ENCODE measurements at regions not wholly inside any gene's neighbourhood (a gene's known extent, or its start where the extent isn't known, plus 50 kb on each side); places are given as distances from the start of the nearest gene placed in this dataset.

- no peak overlapping the region for H3K4me3 ChIP-seq
- H3K4me1 ChIP-seq, result peaks cover 44% of the 10 kb centered on the region
- H3K27ac ChIP-seq, result no peak overlapping the region
- no peaks in the 10 kb centered on the region for H3K9me3 ChIP-seq
- no peak overlapping the region for H3K4me2 ChIP-seq
- no peaks in the 10 kb centered on the region for H4K20me1 ChIP-seq
- no peak overlapping the region for H3K9ac ChIP-seq
- TF ChIP-seq Cebpa-rat (IDR thresholded peaks at IDR 0.05), result no peak
- no peaks in the 10 kb centered on the region for H3K36me3 ChIP-seq
- no peaks in the 10 kb centered on the region for H3K27me3 ChIP-seq
Observed at GRCh38 chr11:13224324-13224723, 53.3 kb upstream of the BMAL1 start.

GRCh38 chr11:13225038-13226001 is 52.3 kb upstream of the BMAL1 start:
- Histone ChIP-seq H3K27me3 (no peaks in the 10 kb centered on the region), H3K9ac (no peak overlapping the region), H4K20me1 (no peaks in the 10 kb centered on the region), H3K36me3 (no peaks in the 10 kb centered on the region), H3K9me3 (no peaks in the 10 kb centered on the region), H3K4me3 (no peak overlapping the region), H3K4me1 (peaks cover 54% of the 10 kb centered on the region), H3K4me2 (peak overlapping the region; percentile 1; the same call in 1 of the 2 replicates), H3K27ac (no peak overlapping the region; the same call in 1 of the 2 replicates)
- TF ChIP-seq Cebpa-rat (IDR thresholded peaks at IDR 0.05), result no peak

- H3K9me3 ChIP-seq, result no peaks in the 10 kb centered on the region
- no peak overlapping the region for H3K4me3 ChIP-seq
- TF ChIP-seq Cebpa-rat (IDR thresholded peaks at IDR 0.05), result no peak
- no peaks in the 10 kb centered on the region for H4K20me1 ChIP-seq
- peak overlapping the region; percentile 81; the same call in 1 of the 2 replicates for H3K27ac ChIP-seq
- H3K36me3 ChIP-seq, result no peaks in the 10 kb centered on the region
- H3K4me2 ChIP-seq, result peak overlapping the region; percentile 85
- no peak overlapping the region; the same call in 1 of the 2 replicates for H3K9ac ChIP-seq
- peaks cover 62% of the 10 kb centered on the region for H3K4me1 ChIP-seq
- no peaks in the 10 kb centered on the region for H3K27me3 ChIP-seq
Observed at GRCh38 chr11:13227676-13228255, 49.8 kb upstream of the BMAL1 start.
